ENCODE measurements at regions not wholly inside any gene's neighbourhood (a gene's known extent, or its start where the extent isn't known, plus 50 kb on each side); places are given as distances from the start of the nearest gene placed in this dataset.

GRCh38 chr12:77251799-77252198, 186.4 kb upstream of the E2F7 start:
- no peak overlapping the region for H3K4me3 ChIP-seq
- TF ChIP-seq BRF1 (IDR thresholded peaks at IDR 0.05; ENCODE audit: borderline replicate concordance, extremely low read depth, insufficient read length) (no peak), BCLAF1 (IDR thresholded peaks at IDR 0.05; ENCODE audit: borderline replicate concordance in 1 of 2, control insufficient read depth in 1 of 2, low read depth in 2 of 2, low read length in 1 of 2) (no peak), MTA2 (IDR thresholded peaks at IDR 0.05; ENCODE audit: low read depth) (no peak), STAT6 (CRISPR knock-in tag; IDR thresholded peaks at IDR 0.05) (no peak), ZNF347 (CRISPR knock-in tag; IDR thresholded peaks at IDR 0.05; ENCODE audit: low read depth) (no peak), MYNN (IDR thresholded peaks at IDR 0.05) (no peak), MYNN (CRISPR knock-in tag; IDR thresholded peaks at IDR 0.05) (no peak), NR0B1 (IDR thresholded peaks at IDR 0.05; ENCODE audit: partially characterized antibody) (no peak), NFYB (IDR thresholded peaks at IDR 0.05; ENCODE audit: extremely low read depth, insufficient read length) (no peak), ZNF197 (CRISPR knock-in tag; IDR thresholded peaks at IDR 0.05; ENCODE audit: low read depth) (no peak), CEBPG (CRISPR knock-in tag; IDR thresholded peaks at IDR 0.05) (no peak), CEBPG (tag; conservative IDR thresholded peaks at IDR 0.05 in 1 of 2, IDR thresholded peaks at IDR 0.05 in 1 of 2) (no peak), FOXK1 (CRISPR knock-in tag; IDR thresholded peaks at IDR 0.05; ENCODE audit: borderline replicate concordance) (no peak), FOXO4 (CRISPR knock-in tag; IDR thresholded peaks at IDR 0.05) (no peak), KLF13 (tag; IDR thresholded peaks at IDR 0.05; ENCODE audit: borderline replicate concordance, low read depth) (no peak)

More at GRCh38 chr12:77251799-77252198, 186.4 kb upstream of the E2F7 start:
- Histone ChIP-seq H3K9me3 (replicated peaks; ENCODE audit: control insufficient read depth, insufficient read depth, low read depth, low read length) (no peaks in the 10 kb centered on the region), H3K36me3 (ENCODE audit: control insufficient read depth, insufficient read depth, low read length) (no peaks in the 10 kb centered on the region), H2AFZ (ENCODE audit: low read depth, low read length) (no peak overlapping the region), H3K9me1 (ENCODE audit: control insufficient read depth, insufficient read depth, low read length) (no peaks in the 10 kb centered on the region), H3K27ac (ENCODE audit: extremely low read depth, low read depth, low read length) (no peak overlapping the region), H4K20me1 (replicated peaks; ENCODE audit: control insufficient read depth, insufficient read depth, low read length) (no peaks in the 10 kb centered on the region), H3K79me2 (ENCODE audit: control insufficient read depth, insufficient read depth, low read length) (no peaks in the 10 kb centered on the region), H3K9ac (ENCODE audit: insufficient read depth in 1 of 2, low read depth in 2 of 2, low read length in 2 of 2) (no peak overlapping the region), H3K27me3 (ENCODE audit: control insufficient read depth in 2 of 2, insufficient read depth in 2 of 2, low read length in 2 of 2) (no peaks in the 10 kb centered on the region), H3K4me1 (replicated peaks in 1 of 2; ENCODE audit: control insufficient read depth in 2 of 2, insufficient read depth in 2 of 2, low read length in 2 of 2) (no peaks in the 10 kb centered on the region), H3K4me2 (ENCODE audit: insufficient read depth, low read length) (no peak overlapping the region)
- 0% methylated on average over 2 of the region's 2 CpGs for WGBS (ENCODE audit: insufficient coverage, low coverage, missing lambda C conversion rate)
- intact Hi-C loops (cut with micrococcal nuclease) (no loop called here), in situ Hi-C loops (cut with MboI) (no loop called here)
- FAIRE-seq (no peak), ATAC-seq (no peak), DNase-seq (ENCODE audit: extremely low read depth in 1 of 4, low spot score in 3 of 4) (no peak)
- CTCF ChIA-PET (ENCODE audit: low intra/inter-chr PET ratio) = no interaction called here
- POLR2A ChIA-PET = no interaction called here
- no TSS peak for BruUV-seq (replicated peaks)
